ENCODE measurements at regions not wholly inside any gene's neighbourhood (a gene's known extent, or its start where the extent isn't known, plus 50 kb on each side); places are given as distances from the start of the nearest gene placed in this dataset.

GRCh38 chr3:124229420-124229819 lies 237.5 kb upstream of the ROPN1 start:
- H4K8ac ChIP-seq (ENCODE audit: low read depth, low read length) = no peak overlapping the region
- H3K4me3 ChIP-seq (ENCODE audit: low read length in 2 of 2) = no peak overlapping the region
- WGBS, 2 donors (ENCODE audit: extremely low coverage in 2 of 2, insufficient read length in 2 of 2, insufficient replicate concordance in 1 of 2) = no CpG with 5 or more reads among the region's 5 CpGs
- H2BK120ac ChIP-seq (ENCODE audit: low read depth, low read length) = no peak overlapping the region
- no peak overlapping the region for H3K23ac ChIP-seq (ENCODE audit: low read depth, low read length, poor library complexity)
- no peak overlapping the region for H2BK5ac ChIP-seq (ENCODE audit: low read length)
- H2AFZ ChIP-seq (ENCODE audit: low read length) = no peak overlapping the region
- H3K14ac ChIP-seq (ENCODE audit: low read length) = no peak overlapping the region
- H3K18ac ChIP-seq (ENCODE audit: low read length) = no peak overlapping the region
- no peak overlapping the region for H2BK12ac ChIP-seq (ENCODE audit: low read length)
- peak overlapping the region; percentile 30 for H3K27ac ChIP-seq (replicated peaks; ENCODE audit: low read length)
- H3K79me1 ChIP-seq (ENCODE audit: low read depth, low read length) = no peaks in the 10 kb centered on the region
- H3K9ac ChIP-seq (ENCODE audit: low read depth, low read length, poor library complexity) = no peak overlapping the region
- H2AK5ac ChIP-seq (ENCODE audit: low read depth, low read length) = no peak overlapping the region
- H4K91ac ChIP-seq (ENCODE audit: low read depth, low read length, poor library complexity) = no peak overlapping the region
- H3K4me2 ChIP-seq (ENCODE audit: insufficient read depth, low read length, poor library complexity, severe bottlenecking) = no peak overlapping the region
- peaks cover 2 to 19% of the 10 kb centered on the region in 2 donors for H3K4me1 ChIP-seq (ENCODE audit: control insufficient read depth in 2 of 2, insufficient read depth in 1 of 2, low read depth in 1 of 2, low read length in 2 of 2)
- H2BK15ac ChIP-seq (ENCODE audit: low read length) = no peak overlapping the region
- no peaks in the 10 kb centered on the region for H3K27me3 ChIP-seq (ENCODE audit: control insufficient read depth in 3 of 3, insufficient read depth in 3 of 3, low read depth in 1 of 3, low read length in 3 of 3)
- H3K36me3 ChIP-seq (replicated peaks in 1 of 2; ENCODE audit: control insufficient read depth in 2 of 2, insufficient read depth in 2 of 2, low read length in 2 of 2) = no peaks in the 10 kb centered on the region
- no peak for DNase-seq (ENCODE audit: low spot score)
- no peak overlapping the region for H3K4ac ChIP-seq (ENCODE audit: low read length)
- H3K9me3 ChIP-seq (replicated peaks in 1 of 2; ENCODE audit: control insufficient read depth in 2 of 2, insufficient read depth in 1 of 2, low read depth in 1 of 2, low read length in 2 of 2) = peaks cover 10 to 16% of the 10 kb centered on the region in 2 donors

- H3K14ac ChIP-seq (ENCODE audit: low read length) = no peak overlapping the region
- peak overlapping the region; percentile 14 for H2BK120ac ChIP-seq (ENCODE audit: low read depth, low read length)
- no peak overlapping the region for H4K8ac ChIP-seq (ENCODE audit: low read depth, low read length)
- no peak overlapping the region for H2AK5ac ChIP-seq (ENCODE audit: low read depth, low read length)
- no peak overlapping the region for H3K4me2 ChIP-seq (ENCODE audit: insufficient read depth, low read length, poor library complexity, severe bottlenecking)
- peaks cover 2 to 19% of the 10 kb centered on the region in 2 donors for H3K4me1 ChIP-seq (ENCODE audit: control insufficient read depth in 2 of 2, insufficient read depth in 1 of 2, low read depth in 1 of 2, low read length in 2 of 2)
- peaks cover 0 to 3% of the 10 kb centered on the region in 2 donors for H3K36me3 ChIP-seq (replicated peaks in 1 of 2; ENCODE audit: control insufficient read depth in 2 of 2, insufficient read depth in 2 of 2, low read length in 2 of 2)
- no peak overlapping the region for H3K23ac ChIP-seq (ENCODE audit: low read depth, low read length, poor library complexity)
- no peak overlapping the region for H3K4me3 ChIP-seq (ENCODE audit: low read length in 2 of 2)
- DNase-seq (ENCODE audit: low spot score) = no peak
- no peak overlapping the region for H3K9ac ChIP-seq (ENCODE audit: low read depth, low read length, poor library complexity)
- no peak overlapping the region for H2BK15ac ChIP-seq (ENCODE audit: low read length)
- H3K27me3 ChIP-seq (ENCODE audit: control insufficient read depth in 3 of 3, insufficient read depth in 3 of 3, low read depth in 1 of 3, low read length in 3 of 3) = no peaks in the 10 kb centered on the region
- no peak overlapping the region for H3K27ac ChIP-seq (replicated peaks; ENCODE audit: low read length)
- no peak overlapping the region for H2BK5ac ChIP-seq (ENCODE audit: low read length)
- WGBS, 2 donors (ENCODE audit: extremely low coverage in 2 of 2, insufficient read length in 2 of 2, insufficient replicate concordance in 1 of 2) = no CpG with 5 or more reads among the region's 2 CpGs
- no peak overlapping the region for H4K91ac ChIP-seq (ENCODE audit: low read depth, low read length, poor library complexity)
- H3K18ac ChIP-seq (ENCODE audit: low read length) = no peak overlapping the region
- no peak overlapping the region for H2BK12ac ChIP-seq (ENCODE audit: low read length)
- no peak overlapping the region for H2AFZ ChIP-seq (ENCODE audit: low read length)
- peaks cover 10 to 16% of the 10 kb centered on the region in 2 donors for H3K9me3 ChIP-seq (replicated peaks in 1 of 2; ENCODE audit: control insufficient read depth in 2 of 2, insufficient read depth in 1 of 2, low read depth in 1 of 2, low read length in 2 of 2)
- H3K4ac ChIP-seq (ENCODE audit: low read length) = no peak overlapping the region
- no peaks in the 10 kb centered on the region for H3K79me1 ChIP-seq (ENCODE audit: low read depth, low read length)
These were observed 237.9 kb upstream of the ROPN1 start for GRCh38 chr3:124229836-124230235.

- no CpG with 5 or more reads among the region's 6 CpGs for WGBS, 2 donors (ENCODE audit: extremely low coverage in 2 of 2, insufficient read length in 2 of 2, insufficient replicate concordance in 1 of 2)
- Histone ChIP-seq H2BK15ac (ENCODE audit: low read length) (no peak overlapping the region), H3K27ac (replicated peaks; ENCODE audit: low read length) (no peak overlapping the region), H4K91ac (ENCODE audit: low read depth, low read length, poor library complexity) (no peak overlapping the region), H2AFZ (ENCODE audit: low read length) (no peak overlapping the region), H3K18ac (ENCODE audit: low read length) (no peak overlapping the region), H3K4ac (ENCODE audit: low read length) (no peak overlapping the region), H3K36me3 (replicated peaks in 1 of 2; ENCODE audit: control insufficient read depth in 2 of 2, insufficient read depth in 2 of 2, low read length in 2 of 2) (peaks cover 0 to 6% of the 10 kb centered on the region in 2 donors), H3K4me1 (ENCODE audit: control insufficient read depth in 2 of 2, insufficient read depth in 1 of 2, low read depth in 1 of 2, low read length in 2 of 2) (peaks cover 2 to 22% of the 10 kb centered on the region in 2 donors), H3K23ac (ENCODE audit: low read depth, low read length, poor library complexity) (no peak overlapping the region), H2AK5ac (ENCODE audit: low read depth, low read length) (no peak overlapping the region), H3K79me1 (ENCODE audit: low read depth, low read length) (no peaks in the 10 kb centered on the region), H4K8ac (ENCODE audit: low read depth, low read length) (no peak overlapping the region), H2BK5ac (ENCODE audit: low read length) (no peak overlapping the region), H3K4me3 (ENCODE audit: low read length in 2 of 2) (no peak overlapping the region), H3K9ac (ENCODE audit: low read depth, low read length, poor library complexity) (no peak overlapping the region), H3K14ac (ENCODE audit: low read length) (no peak overlapping the region), H2BK12ac (ENCODE audit: low read length) (no peak overlapping the region), H3K4me2 (ENCODE audit: insufficient read depth, low read length, poor library complexity, severe bottlenecking) (no peak overlapping the region), H3K27me3 (ENCODE audit: control insufficient read depth in 3 of 3, insufficient read depth in 3 of 3, low read depth in 1 of 3, low read length in 3 of 3) (no peaks in the 10 kb centered on the region), H3K9me3 (replicated peaks in 1 of 2; ENCODE audit: control insufficient read depth in 2 of 2, insufficient read depth in 1 of 2, low read depth in 1 of 2, low read length in 2 of 2) (peaks cover 10 to 16% of the 10 kb centered on the region in 2 donors), H2BK120ac (ENCODE audit: low read depth, low read length) (no peak overlapping the region)
- DNase-seq (ENCODE audit: low spot score) = no peak
These were observed 238.5 kb upstream of the ROPN1 start for GRCh38 chr3:124230432-124230831.

- peak overlapping the region; percentile 1 for H3K27ac ChIP-seq (replicated peaks; ENCODE audit: low read length)
- no peak overlapping the region for H2BK5ac ChIP-seq (ENCODE audit: low read length)
- H3K4me3 ChIP-seq (ENCODE audit: low read length in 2 of 2) = no peak overlapping the region
- peaks cover 10 to 16% of the 10 kb centered on the region in 2 donors for H3K9me3 ChIP-seq (replicated peaks in 1 of 2; ENCODE audit: control insufficient read depth in 2 of 2, insufficient read depth in 1 of 2, low read depth in 1 of 2, low read length in 2 of 2)
- peaks cover 5 to 26% of the 10 kb centered on the region in 2 donors for H3K4me1 ChIP-seq (ENCODE audit: control insufficient read depth in 2 of 2, insufficient read depth in 1 of 2, low read depth in 1 of 2, low read length in 2 of 2)
- H2BK120ac ChIP-seq (ENCODE audit: low read depth, low read length) = no peak overlapping the region
- H3K23ac ChIP-seq (ENCODE audit: low read depth, low read length, poor library complexity) = no peak overlapping the region
- H2AK5ac ChIP-seq (ENCODE audit: low read depth, low read length) = no peak overlapping the region
- no peak overlapping the region for H2BK12ac ChIP-seq (ENCODE audit: low read length)
- H3K4ac ChIP-seq (ENCODE audit: low read length) = no peak overlapping the region
- H3K79me1 ChIP-seq (ENCODE audit: low read depth, low read length) = no peaks in the 10 kb centered on the region
- H3K14ac ChIP-seq (ENCODE audit: low read length) = no peak overlapping the region
- no peak overlapping the region for H3K4me2 ChIP-seq (ENCODE audit: insufficient read depth, low read length, poor library complexity, severe bottlenecking)
- H3K9ac ChIP-seq (ENCODE audit: low read depth, low read length, poor library complexity) = no peak overlapping the region
- H4K8ac ChIP-seq (ENCODE audit: low read depth, low read length) = no peak overlapping the region
- H2AFZ ChIP-seq (ENCODE audit: low read length) = no peak overlapping the region
- no CpG with 5 or more reads among the region's 7 CpGs for WGBS, 2 donors (ENCODE audit: extremely low coverage in 2 of 2, insufficient read length in 2 of 2, insufficient replicate concordance in 1 of 2)
- H3K36me3 ChIP-seq (replicated peaks in 1 of 2; ENCODE audit: control insufficient read depth in 2 of 2, insufficient read depth in 2 of 2, low read length in 2 of 2) = peaks cover 0 to 6% of the 10 kb centered on the region in 2 donors
- H4K91ac ChIP-seq (ENCODE audit: low read depth, low read length, poor library complexity) = no peak overlapping the region
- peak overlapping the region; percentile 50 for H2BK15ac ChIP-seq (ENCODE audit: low read length)
- no peaks in the 10 kb centered on the region for H3K27me3 ChIP-seq (ENCODE audit: control insufficient read depth in 3 of 3, insufficient read depth in 3 of 3, low read depth in 1 of 3, low read length in 3 of 3)
- no peak overlapping the region for H3K18ac ChIP-seq (ENCODE audit: low read length)
- no peak for DNase-seq (ENCODE audit: low spot score)
These were observed 239.1 kb upstream of the ROPN1 start for GRCh38 chr3:124230998-124231397.

Data from neuronal stem cell (in vitro differentiated cells).